ENCODE measurements at regions not wholly inside any gene's neighbourhood (a gene's known extent, or its start where the extent isn't known, plus 50 kb on each side); places are given as distances from the start of the nearest gene placed in this dataset.

DNA sequence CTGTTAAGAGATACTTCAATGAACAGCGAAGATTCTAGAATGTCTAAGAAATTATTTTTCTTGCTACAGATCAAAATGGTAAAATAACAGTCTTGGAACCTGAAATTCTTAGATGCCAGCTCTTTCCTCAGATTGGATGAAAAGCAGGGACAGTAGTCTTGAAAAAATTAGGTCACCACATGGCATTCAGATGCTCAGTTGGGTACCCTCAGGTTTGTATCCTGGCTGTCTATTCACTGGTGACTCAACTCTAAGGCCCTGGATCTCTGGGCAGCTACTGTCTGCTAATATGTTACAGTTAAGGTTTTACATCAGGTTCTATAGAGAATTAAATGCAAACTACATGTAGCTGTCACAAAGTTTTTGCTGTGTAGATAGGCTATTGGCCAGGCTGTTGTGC, 528.9 kb upstream of the ADAMTS5 start:
- TF ChIP-seq CTCF (conservative IDR thresholded peaks at IDR 0.05; ENCODE audit: low read depth, low read length) = no peak
- TF ChIP-seq EZH2 (IDR thresholded peaks at IDR 0.05; ENCODE audit: borderline replicate concordance, low read depth, low read length, poor library complexity, severe bottlenecking) = no peak

Data from A673 (cell line).